ENCODE measurements at regions not wholly inside any gene's neighbourhood (a gene's known extent, or its start where the extent isn't known, plus 50 kb on each side); places are given as distances from the start of the nearest gene placed in this dataset.
"Not testable (repeated sequence)": the region's sequence is repeated elsewhere in the genome, so short reads cannot be mapped to it uniquely, and the experiment has no call there.

DNA sequence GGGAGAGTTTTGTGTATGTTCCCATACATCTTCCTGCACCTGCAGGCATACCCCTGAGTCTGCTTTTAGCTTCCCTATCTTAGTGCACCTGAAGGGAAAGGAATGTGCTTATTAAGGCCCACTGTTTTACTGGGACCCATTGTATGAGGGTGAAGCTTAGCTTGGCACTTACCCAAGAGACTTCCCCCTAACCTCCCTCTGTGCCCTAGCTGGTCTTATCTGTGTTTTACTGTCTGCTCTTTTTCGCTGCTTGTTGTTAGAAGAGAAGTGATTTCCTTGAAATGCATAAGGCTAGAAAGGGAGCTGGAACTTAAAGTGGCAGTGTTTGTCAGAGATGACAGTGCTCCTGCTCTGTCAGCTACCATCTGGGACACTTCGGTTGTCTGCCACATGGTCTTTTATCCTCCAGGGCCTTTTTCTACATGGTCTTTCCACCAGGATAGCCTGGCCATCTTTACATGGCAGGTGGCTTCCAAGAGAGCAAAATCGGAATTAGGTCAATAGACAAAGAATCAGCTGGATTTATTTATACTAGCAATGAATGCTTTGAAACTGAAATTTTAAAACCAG is 122.5 kb upstream of the SLC44A1 start:
- no peak overlapping the region for H3K4me3 ChIP-seq (replicated peaks; ENCODE audit: low read depth, low read length)
- no peak for TF ChIP-seq CTCF (IDR thresholded peaks at IDR 0.05; ENCODE audit: low read length, missing control alignments)
- DNase-seq (ENCODE audit: low read depth) = no peak

DNA sequence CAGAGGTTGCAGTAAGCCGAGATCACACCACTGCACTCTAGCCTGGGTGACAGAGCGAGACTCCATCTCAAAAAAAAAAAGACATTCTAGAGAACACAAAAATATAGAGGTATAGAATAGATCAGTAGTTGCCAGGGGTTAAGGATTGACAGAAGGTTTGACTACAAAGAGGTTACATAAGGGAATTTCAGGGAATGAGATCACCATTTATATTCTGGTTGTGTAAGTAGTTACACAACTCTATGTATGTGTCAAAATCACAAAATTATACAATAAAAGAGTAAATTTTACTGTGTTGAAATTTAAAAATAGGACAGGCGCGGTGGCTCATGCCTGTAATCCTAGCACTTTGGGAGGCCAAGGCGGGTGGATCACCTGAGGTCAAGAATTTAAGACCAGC is 119.9 kb upstream of the SLC44A1 start:
- H3K4me3 ChIP-seq (replicated peaks; ENCODE audit: low read depth, low read length) = not testable (repeated sequence)

DNA sequence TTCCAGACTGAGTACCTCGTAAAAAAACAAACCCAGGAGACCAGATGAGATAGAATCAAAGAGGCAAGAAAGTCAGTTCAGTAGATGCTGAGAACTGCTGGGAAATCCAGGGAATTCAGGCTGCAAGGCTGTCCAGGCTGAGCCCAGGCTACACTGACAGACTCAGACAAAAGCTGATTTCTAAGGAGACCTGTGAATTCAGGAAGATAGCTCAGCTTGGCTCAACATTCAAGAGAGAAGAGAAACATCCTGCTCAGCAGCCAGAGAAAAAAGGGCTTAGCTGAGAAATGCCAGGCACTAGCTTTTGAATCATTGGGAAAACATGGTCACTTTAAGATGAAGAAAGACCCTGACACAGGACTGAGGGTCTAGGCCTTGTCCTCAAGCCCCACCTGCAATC is 118.2 kb upstream of the SLC44A1 start:
- H3K4me3 ChIP-seq (replicated peaks; ENCODE audit: low read depth, low read length) = no peak overlapping the region
- no peak for DNase-seq (ENCODE audit: low read depth)
- no peak for TF ChIP-seq CTCF (IDR thresholded peaks at IDR 0.05; ENCODE audit: low read length, missing control alignments)

More for the DNA sequence above, 119.9 kb upstream of the SLC44A1 start:
- peak; percentile 20 for DNase-seq (ENCODE audit: low read depth)

DNA sequence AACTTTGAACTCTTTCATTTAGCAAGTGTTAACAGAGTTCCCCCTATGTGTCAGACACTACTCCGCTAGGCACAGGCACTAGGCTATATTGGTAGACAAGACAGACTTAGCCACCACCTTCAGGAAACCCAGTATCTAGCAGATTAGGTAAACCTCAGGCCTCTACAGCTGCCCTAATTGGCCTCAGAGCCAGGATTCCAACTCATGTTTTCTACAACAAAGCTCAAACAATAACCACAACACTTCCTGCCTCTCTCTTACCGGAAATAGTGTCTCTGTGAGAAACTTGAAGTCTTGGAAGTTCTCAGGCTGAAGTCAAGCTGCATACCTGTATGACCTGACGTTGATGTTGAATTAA is 116.6 kb upstream of the SLC44A1 start:
- TF ChIP-seq CTCF (IDR thresholded peaks at IDR 0.05; ENCODE audit: low read length, missing control alignments) = no peak
- H3K4me3 ChIP-seq (replicated peaks; ENCODE audit: low read depth, low read length) = no peak overlapping the region
- peak; percentile 89 for DNase-seq (ENCODE audit: low read depth)

DNA sequence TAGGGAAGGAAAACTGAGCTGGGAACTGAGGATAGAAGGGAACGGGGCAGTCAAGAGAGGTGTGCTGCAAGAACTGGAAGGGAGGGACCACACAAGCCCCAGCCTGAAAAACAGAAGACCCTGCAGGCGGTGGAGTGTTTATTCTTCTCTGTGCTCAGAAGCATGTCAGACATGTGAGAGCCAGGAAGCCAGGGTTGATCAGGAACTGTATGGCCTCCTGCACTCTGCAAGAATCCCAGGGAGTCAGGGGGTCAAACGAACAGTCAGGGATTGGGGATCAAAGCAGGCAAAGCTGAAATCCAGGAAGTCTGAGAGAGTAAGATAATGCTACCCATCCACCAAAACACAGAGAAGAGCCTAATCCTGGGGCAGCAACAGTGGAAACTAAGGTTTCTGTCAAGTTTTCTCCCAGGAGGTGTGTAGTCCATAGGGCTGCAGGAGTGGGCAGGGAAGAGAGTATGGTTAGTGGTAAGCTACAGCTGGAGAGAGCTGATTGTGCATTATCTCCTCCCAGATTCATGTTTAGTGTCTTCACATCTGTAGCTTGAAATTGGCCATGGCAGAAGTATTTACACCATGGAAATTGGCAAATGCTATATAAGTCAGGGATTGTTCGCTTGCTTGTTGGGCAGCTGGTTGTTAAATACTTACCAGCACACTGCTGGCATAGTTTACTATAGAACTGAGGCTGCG is 115.4 kb upstream of the SLC44A1 start:
- no peak for DNase-seq (ENCODE audit: low read depth)
- TF ChIP-seq CTCF (IDR thresholded peaks at IDR 0.05; ENCODE audit: low read length, missing control alignments) = no peak
- H3K4me3 ChIP-seq (replicated peaks; ENCODE audit: low read depth, low read length) = no peak overlapping the region

- DNase-seq (ENCODE audit: low read depth) = no peak
- no peak overlapping the region for H3K4me3 ChIP-seq (replicated peaks; ENCODE audit: low read depth, low read length)
- no peak for TF ChIP-seq CTCF (IDR thresholded peaks at IDR 0.05; ENCODE audit: low read length, missing control alignments)
Observed at GRCh38 chr9:105129731-105130130, 114.7 kb upstream of the SLC44A1 start.

GRCh38 chr9:105131981-105132380 is 112.5 kb upstream of the SLC44A1 start:
- no peak for TF ChIP-seq CTCF (IDR thresholded peaks at IDR 0.05; ENCODE audit: low read length, missing control alignments)
- DNase-seq (ENCODE audit: low read depth) = no peak
- no peak overlapping the region for H3K4me3 ChIP-seq (replicated peaks; ENCODE audit: low read depth, low read length)
